ENCODE measurements at regions not wholly inside any gene's neighbourhood (a gene's known extent, or its start where the extent isn't known, plus 50 kb on each side); places are given as distances from the start of the nearest gene placed in this dataset.

- no peak for TF ChIP-seq CTCF (conservative IDR thresholded peaks at IDR 0.05; ENCODE audit: low read depth in 2 of 2)
- no peak for TF ChIP-seq ETS1 (IDR thresholded peaks at IDR 0.05)
- no peak for TF ChIP-seq EZH2 (IDR thresholded peaks at IDR 0.05; ENCODE audit: low read depth, unreplicated experiment)
- TF ChIP-seq POLR2AphosphoS5 (IDR thresholded peaks at IDR 0.05; ENCODE audit: low read depth), result no peak
- TF ChIP-seq REST (IDR thresholded peaks at IDR 0.05; ENCODE audit: unreplicated experiment), result no peak
- no peak for TF ChIP-seq CREB1 (CRISPR knock-in tag; IDR thresholded peaks at IDR 0.05; ENCODE audit: low read depth)
- no peak for TF ChIP-seq NANOG (IDR thresholded peaks at IDR 0.05; ENCODE audit: borderline replicate concordance)
- TF ChIP-seq STAT1 (IDR thresholded peaks at IDR 0.05; ENCODE audit: unreplicated experiment), result no peak
- TF ChIP-seq EZH2phosphoT487 (IDR thresholded peaks at IDR 0.05; ENCODE audit: unreplicated experiment), result no peak
- TF ChIP-seq ZNF114 (CRISPR knock-in tag; IDR thresholded peaks at IDR 0.05), result no peak
- no peak for TF ChIP-seq JUNB (IDR thresholded peaks at IDR 0.05; ENCODE audit: unreplicated experiment)
- no peak for TF ChIP-seq ZNF331 (CRISPR knock-in tag; IDR thresholded peaks at IDR 0.05; ENCODE audit: low read depth)
Measured at GRCh38 chr3:13217253-13217652, 144.0 kb upstream of the IQSEC1 start.
